B cell (primary cell): ENCODE measurements at regions not wholly inside any gene's neighbourhood (a gene's known extent, or its start where the extent isn't known, plus 50 kb on each side); places are given as distances from the start of the nearest gene placed in this dataset.

Experiments used
- ATAC-seq: fragments of 200-7000 bp; cut with Tn5 transposase; one replicate; pipeline ENCODE4 v1.10.0; 2021; ENCODE audit warnings: low read depth, mild to moderate bottlenecking, moderate number of reproducible peaks, moderate library complexity
- CTCF ChIA-PET: fragments of 350-600 bp; sonication (Branson Sonifier 250); formaldehyde crosslinking; loops from one replicate; lab custom pipeline; 2021; ENCODE audit warnings: antibody characterized with exemption, inconsistent platforms; lab: Charles Lee
- POLR2A ChIA-PET: fragments of 350-600 bp; sonication (Branson Sonifier 250); formaldehyde crosslinking; loops from one replicate; lab custom pipeline; 2021; ENCODE audit warnings: antibody characterized with exemption; lab: Charles Lee
- DNase-seq: peaks from one replicate; pipeline ENCODE4 v3.0.0; 2013
- H2AFZ ChIP-seq: 2 replicates; pipeline ENCODE4 v1.6.1; 2012; ENCODE audit warnings: mild to moderate bottlenecking, low read depth, low read length; ENCODE audit not compliant: insufficient read depth, poor library complexity, severe bottlenecking
- H3K27ac ChIP-seq, 2 donors: 1 replicate in 1 of 2; 2 replicates in 1 of 2; pipeline ENCODE4 v1.5.1; 2012 to 2013; ENCODE audit warnings: low read length in 2 of 2, mild to moderate bottlenecking in 2 of 2, moderate library complexity in 1 of 2
- H3K27me3 ChIP-seq, 4 experiments: fragments of 200-600 bp in 1 of 4; sonication (generic) in 1 of 4; replicated peaks in 1 of 4; 1 replicate in 2 of 4; 2 replicates in 2 of 4; pipeline versions ENCODE4 v1.6.1 to v1.7.0; 2013 to 2016; ENCODE audit warnings: low read length in 3 of 4, mild to moderate bottlenecking in 2 of 4, mixed read lengths in 1 of 4, moderate library complexity in 1 of 4; ENCODE audit not compliant: insufficient read depth in 4 of 4, control insufficient read depth in 3 of 4; ENCODE audit errors: control extremely low read depth in 1 of 4
- H3K36me3 ChIP-seq, 2 experiments: replicated peaks in 1 of 2; 1 replicate in 1 of 2; 2 replicates in 1 of 2; pipeline versions ENCODE4 v1.6.1 to v1.7.1; 2013; ENCODE audit warnings: low read length in 1 of 2; ENCODE audit not compliant: insufficient read depth in 2 of 2, control insufficient read depth in 1 of 2; ENCODE audit errors: control extremely low read depth in 1 of 2, extremely low read depth in 1 of 2
- H3K4me1 ChIP-seq, 2 donors: fragments of 200-600 bp in 1 of 2; sonication (generic) in 1 of 2; 1 replicate in 1 of 2; 2 replicates in 1 of 2; pipeline versions ENCODE4 v1.5.1 to v1.6.1; 2013 to 2017; ENCODE audit warnings: low read length in 2 of 2; ENCODE audit not compliant: control insufficient read depth in 2 of 2, insufficient read depth in 2 of 2
- H3K4me2 ChIP-seq: replicated peaks from 2 replicates; pipeline ENCODE3; 2012; ENCODE audit warnings: mild to moderate bottlenecking, low read depth, low read length; ENCODE audit not compliant: poor library complexity, severe bottlenecking
- H3K4me3 ChIP-seq, 5 experiments: fragments of 200-600 bp in 1 of 5; sonication (generic) in 1 of 5; 1 replicate in 3 of 5; 2 replicates in 2 of 5; pipeline versions ENCODE4 v1.5.1 to v1.7.0; 2011 to 2016; ENCODE audit warnings: low read length in 4 of 5, mild to moderate bottlenecking in 4 of 5, low read depth in 2 of 5, control low read depth in 1 of 5, moderate library complexity in 1 of 5; ENCODE audit not compliant: insufficient read depth in 1 of 5; ENCODE audit errors: control extremely low read depth in 1 of 5, extremely low read depth in 1 of 5
- H3K79me2 ChIP-seq: fragments of 200-600 bp; sonication (generic); one replicate; pipeline ENCODE4 v1.6.0; 2016; ENCODE audit warnings: low read length; ENCODE audit not compliant: control insufficient read depth, insufficient read depth
- H3K9ac ChIP-seq: fragments of 200-600 bp; sonication (generic); 2 replicates; pipeline ENCODE4 v1.6.1; 2017; ENCODE audit warnings: mild to moderate bottlenecking, low read length, moderate library complexity
- H3K9me3 ChIP-seq, 3 donors: one replicate each; pipeline versions ENCODE4 v1.6.1 to v1.7.1; 2013; ENCODE audit warnings: low read length in 2 of 3; ENCODE audit not compliant: control insufficient read depth in 2 of 3, insufficient read depth in 1 of 3; ENCODE audit errors: control extremely low read depth in 1 of 3
- H4K20me1 ChIP-seq: 2 replicates; pipeline ENCODE4 v1.6.0; 2012; ENCODE audit warnings: mild to moderate bottlenecking, low read length; ENCODE audit not compliant: insufficient read depth, control insufficient read depth, poor library complexity, severe bottlenecking
- H3K27ac Mint-ChIP-seq: one replicate; pipeline ENCODE4 v1.8.0; 2021; ENCODE audit warnings: mixed read lengths
- H3K27me3 Mint-ChIP-seq: one replicate; pipeline ENCODE4 v1.8.0; 2021; ENCODE audit warnings: mixed read lengths
- H3K4me1 Mint-ChIP-seq: one replicate; pipeline ENCODE4 v1.8.0; 2021; ENCODE audit warnings: mixed read lengths
- H3K4me3 Mint-ChIP-seq: one replicate; pipeline ENCODE4 v1.8.0; 2021; ENCODE audit warnings: mixed read lengths
- H3K9me3 Mint-ChIP-seq: one replicate; pipeline ENCODE4 v1.8.0; 2022; ENCODE audit warnings: mixed read lengths; ENCODE audit not compliant: insufficient read depth
- CTCF ChIP-seq: fragments of 200-600 bp; IDR thresholded peaks from one replicate; pipeline ENCODE4 v1.8.0; 2022; ENCODE audit warnings: antibody characterized with exemption, mild to moderate bottlenecking
- EZH2 ChIP-seq: IDR thresholded peaks from 2 replicates; pipeline ENCODE4 v1.6.1; 2012; ENCODE audit warnings: borderline replicate concordance, low read depth, mild to moderate bottlenecking, moderate library complexity, low read length; ENCODE audit not compliant: insufficient read depth, poor library complexity, severe bottlenecking
- WGBS: methylation state at CpG from one replicate; pipeline ENCODE4 v1.1.5; 2013; ENCODE audit warnings: missing lambda C conversion rate; ENCODE audit not compliant: insufficient coverage; 5-methylcytosine and 5-hydroxymethylcytosine counted together
- intact Hi-C: fragments of 100-400 bp; cut with micrococcal nuclease; formaldehyde crosslinking; loops from one replicate; pipeline ENCODE4 v1.10.0; 2022

DNA sequence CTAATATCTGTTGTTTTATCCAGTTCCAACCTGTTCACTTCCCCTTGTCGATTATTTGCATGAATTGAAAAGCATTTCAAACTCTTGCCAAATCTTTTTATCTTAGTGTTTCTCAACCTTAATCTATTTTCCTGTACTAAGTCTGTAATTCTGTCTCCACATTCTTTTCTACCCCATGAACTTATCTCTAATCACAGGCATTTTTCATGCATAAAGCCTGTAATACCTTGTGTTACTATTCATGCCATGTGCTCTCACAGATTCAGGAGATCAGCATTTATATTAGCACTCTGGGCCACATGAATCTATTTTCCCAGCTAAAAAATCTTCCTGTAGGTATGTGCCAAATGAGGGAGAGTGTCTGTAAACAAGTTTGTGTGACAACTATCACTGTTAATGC is 1360.9 kb downstream of the STIM2 start:
- Mint-ChIP-seq H3K9me3 (no peaks in the 10 kb centered on the region), H3K27ac (no peak overlapping the region), H3K4me1 (no peaks in the 10 kb centered on the region), H3K4me3 (no peak overlapping the region), H3K27me3 (no peaks in the 10 kb centered on the region)
- ChIA-PET CTCF (no interaction called here), POLR2A (no interaction called here)
- H3K79me2 ChIP-seq = no peaks in the 10 kb centered on the region
- no peak overlapping the region for H3K4me2 ChIP-seq
- H3K27ac ChIP-seq = no peak overlapping the region
- H3K27me3 ChIP-seq = no peaks in the 10 kb centered on the region
- no peak overlapping the region for H3K4me3 ChIP-seq
- no peaks in the 10 kb centered on the region for H3K4me1 ChIP-seq
- intact Hi-C loops = no loop called here
- DNase-seq = no peak
- WGBS = no CpG with 5 or more reads among the region's 1 CpG
- H3K36me3 ChIP-seq = no peaks in the 10 kb centered on the region
- ATAC-seq = no peak
- TF ChIP-seq EZH2 (no peak), CTCF (no peak)
- no peak overlapping the region for H2AFZ ChIP-seq
- no peaks in the 10 kb centered on the region for H3K9me3 ChIP-seq
- no peaks in the 10 kb centered on the region for H4K20me1 ChIP-seq
- no peak overlapping the region for H3K9ac ChIP-seq

DNA sequence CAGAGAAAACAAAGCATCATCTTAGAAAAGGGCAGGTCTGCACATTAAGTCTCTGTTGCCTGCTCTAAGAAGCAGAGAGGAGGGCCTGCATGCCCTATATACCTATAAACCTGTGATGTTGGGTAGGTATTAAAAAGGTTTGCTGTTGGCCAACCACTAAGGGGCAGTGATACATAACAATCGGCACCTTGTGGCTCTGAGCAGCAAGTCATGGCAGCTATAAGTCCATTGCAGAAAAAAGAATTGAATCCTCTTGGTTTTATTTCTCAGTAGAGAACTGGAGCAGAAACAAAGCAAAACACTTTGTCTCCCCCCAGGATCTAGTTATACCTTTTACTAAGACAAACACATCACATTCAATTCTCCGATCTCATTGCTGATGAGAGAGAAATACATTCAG is 1364.4 kb downstream of the STIM2 start:
- no peak overlapping the region for H3K27ac ChIP-seq
- H3K4me3 ChIP-seq = no peak overlapping the region
- H3K9me3 Mint-ChIP-seq = no peaks in the 10 kb centered on the region
- no peaks in the 10 kb centered on the region for H4K20me1 ChIP-seq
- DNase-seq = no peak
- no peak overlapping the region for H3K4me2 ChIP-seq
- TF ChIP-seq EZH2 = no peak
- TF ChIP-seq CTCF = no peak
- H3K27ac Mint-ChIP-seq = no peak overlapping the region
- H3K36me3 ChIP-seq = no peaks in the 10 kb centered on the region
- WGBS = 78% methylated on average over 2 of the region's 2 CpGs
- no peaks in the 10 kb centered on the region for H3K9me3 ChIP-seq
- no peaks in the 10 kb centered on the region for H3K27me3 Mint-ChIP-seq
- no peak for ATAC-seq
- H3K9ac ChIP-seq = no peak overlapping the region
- H3K79me2 ChIP-seq = no peaks in the 10 kb centered on the region
- ChIA-PET POLR2A (no interaction called here), CTCF (interaction anchor here (1.4 kb wide), 1 partner anchor 11 kb away, joined by 3 read pairs; no protein-coding TSS in a partner anchor)
- no peaks in the 10 kb centered on the region for H3K4me1 ChIP-seq
- H2AFZ ChIP-seq = no peak overlapping the region
- H3K4me3 Mint-ChIP-seq = no peak overlapping the region
- no peaks in the 10 kb centered on the region for H3K27me3 ChIP-seq
- no peaks in the 10 kb centered on the region for H3K4me1 Mint-ChIP-seq
- intact Hi-C loops = no loop called here
